Posterior cingulate gyrus (tissue), 11 donors: ENCODE measurements at regions not wholly inside any gene's neighbourhood (a gene's known extent, or its start where the extent isn't known, plus 50 kb on each side); places are given as distances from the start of the nearest gene placed in this dataset.
"Not testable (repeated sequence)": the region's sequence is repeated elsewhere in the genome, so short reads cannot be mapped to it uniquely, and the experiment has no call there.

ENCODE experiments used
- DNase-seq, 10 donors: peaks; one replicate each; pipeline versions ENCODE4 v3.0.0 to v3.0.0-alpha.2; 2020 to 2021; ENCODE audit warnings: mixed read lengths in 3 of 10
- intact Hi-C: fragments of 100-400 bp; cut with DNase I; formaldehyde crosslinking; loops from one replicate; pipeline ENCODE4 v1.15.1; 2023

- intact Hi-C loops = no loop called here
- DNase-seq = peak in 7 of 10 donors; percentile 49 to 94 (median 74)
These were observed 66.3 kb upstream of the UNC5A start for GRCh38 chr5:176743868-176744583.

- intact Hi-C loops = no loop called here
These were observed 65.8 kb upstream of the UNC5A start for GRCh38 chr5:176744584-176744965.

DNA sequence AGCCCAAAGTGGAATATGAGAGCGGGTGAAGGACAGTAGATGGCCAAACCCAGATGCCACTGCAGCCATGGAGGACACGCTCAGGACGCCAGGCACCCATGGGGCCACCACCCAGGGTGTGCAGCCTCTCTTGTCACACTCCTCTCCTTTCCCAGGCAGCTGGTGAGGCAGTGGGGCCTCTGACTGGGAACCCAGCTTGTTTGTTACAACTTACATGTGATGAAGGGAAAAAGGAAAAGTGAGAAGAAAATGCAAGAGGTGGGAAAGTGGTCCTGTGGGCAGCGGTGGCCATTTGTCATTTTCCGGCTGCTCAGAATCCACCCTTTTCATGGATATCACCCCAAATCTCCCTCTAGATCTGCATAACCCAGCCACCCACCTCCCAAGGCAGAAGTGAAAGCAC, 62.7 kb upstream of the UNC5A start:
- DNase-seq = peak in 3 of 10 donors; percentile 27 to 53 (median 52)

More at GRCh38 chr5:176744584-176744965, 65.8 kb upstream of the UNC5A start:
- DNase-seq = peak in 3 of 10 donors; percentile 38 to 52 (median 38)

DNA sequence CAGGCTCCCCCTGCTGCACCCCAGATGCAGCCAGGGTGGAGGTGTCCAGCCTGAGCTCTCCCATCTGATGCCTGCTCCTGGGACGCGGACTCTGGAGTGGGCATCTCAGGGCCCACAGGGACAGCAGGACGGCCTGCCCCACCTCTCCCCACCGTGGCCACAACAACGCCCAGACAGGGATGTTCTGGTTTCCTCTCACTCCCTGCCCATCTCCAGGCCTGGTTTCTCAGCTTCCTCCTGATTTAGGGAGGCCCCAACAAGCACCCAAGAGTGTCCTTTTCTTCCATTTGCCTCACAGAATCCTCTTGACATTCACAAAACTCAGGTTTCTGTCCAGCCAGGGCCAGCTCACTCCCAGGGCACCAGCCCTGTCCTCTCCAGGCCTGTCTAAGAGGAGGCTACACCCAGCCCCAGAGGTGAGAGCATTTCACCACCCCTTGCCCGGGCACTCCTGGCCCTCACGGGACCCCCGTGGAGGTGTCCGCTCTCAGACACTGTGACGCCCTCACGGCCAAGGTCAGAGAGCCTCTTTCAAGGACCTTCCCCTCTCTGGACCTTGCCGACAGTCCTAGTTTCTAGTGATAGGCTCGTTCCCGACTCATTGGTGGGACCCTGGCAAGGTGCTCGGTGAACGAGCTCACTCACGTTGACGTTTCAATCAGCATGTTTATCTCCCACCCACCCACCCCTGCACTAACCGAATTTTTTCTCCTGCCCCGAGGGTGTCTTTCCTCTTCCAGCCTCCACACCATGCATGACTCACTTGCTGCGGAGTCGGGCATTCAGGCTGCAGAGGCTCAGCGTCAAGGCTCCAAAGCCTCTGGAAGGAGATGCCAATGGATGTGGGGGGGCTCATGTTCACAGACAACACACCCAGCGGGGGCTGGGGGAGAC, 62.0 kb upstream of the UNC5A start:
- DNase-seq = peak in 2 of 10 donors; percentile 80 to 85
- intact Hi-C loops = no loop called here

More for the DNA sequence above, 62.7 kb upstream of the UNC5A start:
- intact Hi-C loops = no loop called here

GRCh38 chr5:176748967-176749935, 61.1 kb upstream of the UNC5A start:
- DNase-seq = peak in 3 of 10 donors; percentile 35 to 79 (median 46)
- intact Hi-C loops = no loop called here

DNA sequence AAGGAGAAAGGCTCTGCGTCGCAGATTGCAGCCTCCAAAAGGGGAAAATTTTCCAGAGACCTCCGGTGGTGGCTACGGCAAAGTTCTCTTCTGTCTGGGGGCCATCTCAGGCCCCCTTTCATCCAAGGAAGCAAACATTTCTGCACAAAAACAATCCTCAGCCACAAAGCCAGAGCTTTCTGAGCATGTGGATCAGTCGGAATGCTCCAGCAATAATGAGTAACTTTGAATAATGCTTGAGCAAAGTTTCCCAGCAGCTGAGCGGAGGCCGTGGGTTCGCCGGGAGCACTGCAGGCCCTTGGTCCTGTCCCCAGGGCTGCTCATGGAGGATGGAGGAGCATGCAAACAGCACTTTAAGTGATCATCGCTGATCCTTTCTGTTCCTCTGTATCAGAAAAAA, 60.2 kb upstream of the UNC5A start:
- peak in 1 of 10 donors; percentile 27 for DNase-seq
- intact Hi-C loops = no loop called here

GRCh38 chr5:176754376-176754973, 55.9 kb upstream of the UNC5A start:
- intact Hi-C loops = no loop called here
- no peak for DNase-seq

DNA sequence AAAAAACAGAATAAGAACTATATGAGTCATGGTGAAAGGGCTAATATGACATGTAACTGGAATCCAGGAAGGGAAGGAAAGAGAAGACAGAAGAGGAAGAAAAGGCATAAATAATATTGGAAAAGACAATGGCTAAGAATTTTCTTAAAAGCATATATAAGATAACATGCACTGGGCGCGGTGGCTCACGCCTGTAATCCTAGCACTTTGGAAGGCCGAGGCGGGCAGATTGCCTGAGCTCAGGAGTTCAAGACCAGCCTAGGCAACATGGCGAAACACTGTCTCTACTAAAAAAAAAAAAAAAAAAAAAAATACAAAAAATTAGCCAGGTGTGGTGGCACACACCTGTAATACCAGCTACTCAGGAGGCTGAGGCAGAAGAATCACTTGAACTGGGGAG, 54.8 kb upstream of the UNC5A start:
- DNase-seq, intact Hi-C loops: not testable (repeated sequence)

DNA sequence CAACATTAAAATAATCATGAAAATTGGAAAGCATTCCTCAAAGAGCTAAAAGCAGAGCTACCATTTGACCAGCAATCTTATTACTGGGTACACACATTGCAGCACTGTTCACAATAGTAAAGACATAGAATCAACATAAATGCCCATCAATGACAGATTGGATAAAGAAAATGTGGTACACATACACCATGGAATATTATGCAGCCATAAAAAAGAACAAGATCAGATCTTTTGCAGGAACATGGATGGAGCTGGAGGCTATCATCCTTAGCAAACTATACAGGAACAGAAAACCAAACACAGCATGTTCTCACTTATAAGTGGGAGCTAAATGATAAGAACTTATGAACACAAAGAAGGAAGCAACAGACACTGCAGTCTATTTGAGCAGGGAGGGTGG, 52.8 kb upstream of the UNC5A start:
- intact Hi-C loops, DNase-seq: not testable (repeated sequence)
